NB4 (cell line): ENCODE measurements at regions not wholly inside any gene's neighbourhood (a gene's known extent, or its start where the extent isn't known, plus 50 kb on each side); places are given as distances from the start of the nearest gene placed in this dataset.

ENCODE experiments used
- DNase-seq: peaks from one replicate; pipeline ENCODE4 v3.0.0; 2010; ENCODE audit warnings: low read depth
- H3K4me3 ChIP-seq: one replicate; pipeline ENCODE4 v1.5.1; 2011; ENCODE audit warnings: mild to moderate bottlenecking, low read depth, low read length, moderate library complexity
- MYC ChIP-seq: IDR thresholded peaks from 2 replicates; pipeline ENCODE4 v1.6.1; 2011; ENCODE audit warnings: low read depth, low read length
- POLR2A ChIP-seq: IDR thresholded peaks from 2 replicates; pipeline ENCODE4 v1.6.1; 2011; ENCODE audit warnings: mild to moderate bottlenecking; ENCODE audit not compliant: insufficient read length; ENCODE audit errors: extremely low read depth
- TF ChIP-seq, protein P1 (sequence below): IDR thresholded peaks from one replicate; pipeline ENCODE4 v1.5.1; 2012; ENCODE audit warnings: low read depth, low read length
- TF ChIP-seq, protein P2 (sequence below): IDR thresholded peaks from 2 replicates; pipeline ENCODE4 v1.6.1; 2011; ENCODE audit warnings: low read depth, low read length

DNA sequence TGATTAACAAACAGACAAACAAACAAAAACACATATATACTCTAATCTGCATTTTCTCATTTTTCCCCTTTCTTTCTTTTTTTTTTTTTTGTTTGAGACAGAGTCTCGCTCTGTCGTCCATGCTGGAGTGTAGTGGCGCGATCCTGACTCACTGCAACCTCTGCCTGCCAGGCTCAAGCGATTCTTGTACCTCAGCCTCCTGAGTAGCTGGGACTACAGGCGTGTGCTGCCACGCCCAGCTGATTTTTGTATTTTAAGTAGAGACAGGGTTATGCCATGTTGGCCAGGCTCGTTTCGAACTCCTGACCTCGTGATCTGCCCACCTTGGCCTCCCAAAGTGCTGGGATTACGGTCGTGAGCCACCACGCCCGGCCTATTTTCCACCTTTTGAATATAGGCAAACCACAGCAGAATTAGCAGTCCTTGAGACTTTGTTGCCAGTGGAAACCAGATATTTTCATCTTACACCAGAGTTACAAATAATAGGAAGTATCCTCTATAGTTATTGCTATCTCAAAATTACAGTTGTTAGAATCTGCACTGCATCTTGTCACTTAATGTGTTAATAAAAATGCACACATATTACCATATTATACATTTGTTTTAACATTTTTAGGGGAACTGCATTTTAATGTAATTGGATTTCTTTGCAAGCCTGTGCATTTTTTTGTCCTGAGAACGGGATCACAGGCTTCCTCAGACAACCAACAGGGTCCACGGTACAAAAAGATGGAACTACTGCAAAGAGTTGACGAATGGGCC, 208.2 kb upstream of the ZNF217 start:
- TF ChIP-seq, protein P1, sequence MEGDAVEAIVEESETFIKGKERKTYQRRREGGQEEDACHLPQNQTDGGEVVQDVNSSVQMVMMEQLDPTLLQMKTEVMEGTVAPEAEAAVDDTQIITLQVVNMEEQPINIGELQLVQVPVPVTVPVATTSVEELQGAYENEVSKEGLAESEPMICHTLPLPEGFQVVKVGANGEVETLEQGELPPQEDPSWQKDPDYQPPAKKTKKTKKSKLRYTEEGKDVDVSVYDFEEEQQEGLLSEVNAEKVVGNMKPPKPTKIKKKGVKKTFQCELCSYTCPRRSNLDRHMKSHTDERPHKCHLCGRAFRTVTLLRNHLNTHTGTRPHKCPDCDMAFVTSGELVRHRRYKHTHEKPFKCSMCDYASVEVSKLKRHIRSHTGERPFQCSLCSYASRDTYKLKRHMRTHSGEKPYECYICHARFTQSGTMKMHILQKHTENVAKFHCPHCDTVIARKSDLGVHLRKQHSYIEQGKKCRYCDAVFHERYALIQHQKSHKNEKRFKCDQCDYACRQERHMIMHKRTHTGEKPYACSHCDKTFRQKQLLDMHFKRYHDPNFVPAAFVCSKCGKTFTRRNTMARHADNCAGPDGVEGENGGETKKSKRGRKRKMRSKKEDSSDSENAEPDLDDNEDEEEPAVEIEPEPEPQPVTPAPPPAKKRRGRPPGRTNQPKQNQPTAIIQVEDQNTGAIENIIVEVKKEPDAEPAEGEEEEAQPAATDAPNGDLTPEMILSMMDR: no peak
- TF ChIP-seq POLR2A (no peak), MYC (no peak)
- TF ChIP-seq, protein P2, sequence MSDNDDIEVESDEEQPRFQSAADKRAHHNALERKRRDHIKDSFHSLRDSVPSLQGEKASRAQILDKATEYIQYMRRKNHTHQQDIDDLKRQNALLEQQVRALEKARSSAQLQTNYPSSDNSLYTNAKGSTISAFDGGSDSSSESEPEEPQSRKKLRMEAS: no peak
- H3K4me3 ChIP-seq: no peak overlapping the region
- DNase-seq: no peak

DNA sequence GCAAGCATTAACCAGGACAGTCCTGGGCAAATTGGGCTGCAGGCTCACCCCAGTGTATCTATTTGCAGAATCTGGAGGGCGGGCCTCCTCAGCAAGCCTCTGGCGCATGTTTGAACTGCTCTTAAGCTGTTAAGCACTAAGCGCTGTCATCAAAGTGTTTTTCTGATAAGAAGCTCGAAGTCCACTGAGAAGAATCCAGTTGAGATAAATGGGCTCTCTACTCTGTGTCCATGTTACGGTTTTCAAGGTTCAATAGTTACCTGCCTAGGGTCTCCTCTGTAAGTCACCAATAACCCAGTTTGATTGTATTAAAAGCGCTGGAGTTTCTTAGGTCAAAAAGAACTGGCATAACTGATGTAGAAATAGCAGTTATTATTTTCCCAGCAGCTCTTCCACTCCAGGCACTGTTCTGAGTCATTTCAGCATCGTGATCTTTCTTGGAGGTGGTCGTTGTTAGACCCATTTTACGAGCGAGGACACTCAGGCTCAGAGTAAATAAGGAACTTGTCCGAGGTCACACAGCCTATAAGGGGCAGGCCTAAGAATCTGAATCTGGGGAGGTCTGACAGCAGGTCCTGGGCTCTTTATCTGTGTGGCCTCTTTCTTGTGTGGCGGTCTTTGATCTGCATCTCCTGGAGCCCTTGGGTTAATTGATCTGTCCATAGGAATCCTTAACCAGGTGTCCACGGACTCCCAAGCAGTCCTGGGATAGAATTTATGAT, 207.4 kb upstream of the ZNF217 start:
- peak; percentile 70 for DNase-seq
- no peak overlapping the region for H3K4me3 ChIP-seq
- TF ChIP-seq POLR2A (no peak), MYC (no peak)
- TF ChIP-seq, protein P2: no peak
- TF ChIP-seq, protein P1: no peak

DNA sequence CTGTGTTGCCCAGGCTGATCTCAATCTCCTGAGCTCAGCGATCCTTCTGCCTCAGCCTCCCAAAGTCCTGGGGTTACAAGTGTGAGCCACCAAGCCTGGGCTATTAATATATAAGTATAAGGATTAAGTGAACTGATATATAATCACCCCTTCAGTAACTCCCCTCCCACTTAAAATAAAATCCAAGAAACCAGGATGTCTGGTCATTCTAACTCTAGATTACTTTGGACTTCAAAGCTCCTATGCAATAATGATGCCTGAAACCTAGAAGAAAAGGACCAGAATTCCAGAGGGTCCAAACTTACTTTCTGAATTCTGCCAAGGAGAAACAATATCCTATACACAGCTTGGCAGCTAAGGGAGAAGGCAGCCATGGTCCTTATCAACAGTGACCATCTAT, 206.8 kb upstream of the ZNF217 start:
- TF ChIP-seq, protein P1: no peak
- TF ChIP-seq POLR2A: no peak
- TF ChIP-seq MYC: no peak
- TF ChIP-seq, protein P2: no peak
- no peak for DNase-seq
- H3K4me3 ChIP-seq: no peak overlapping the region

DNA sequence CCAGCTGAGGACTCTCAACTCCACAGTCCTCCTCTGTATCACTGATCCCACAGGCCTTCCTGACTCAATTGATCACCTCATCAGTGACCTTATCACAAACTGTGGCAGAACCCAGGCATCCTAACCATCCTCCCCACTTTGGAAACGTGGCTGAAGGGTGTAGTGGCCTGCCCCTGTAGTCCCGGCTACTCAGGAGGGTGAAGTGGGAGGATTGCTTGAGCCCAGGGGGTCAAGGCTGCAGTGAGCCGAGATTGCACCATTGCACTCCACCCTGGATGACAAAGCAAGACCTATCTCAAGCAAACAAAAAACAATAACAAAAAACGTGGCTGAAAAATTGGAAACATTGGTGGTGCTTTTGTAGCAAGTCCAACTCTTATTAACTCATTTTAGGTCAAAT, 203.4 kb upstream of the ZNF217 start:
- no peak overlapping the region for H3K4me3 ChIP-seq
- no peak for TF ChIP-seq MYC
- TF ChIP-seq, protein P1: no peak
- TF ChIP-seq, protein P2: no peak
- no peak for TF ChIP-seq POLR2A

DNA sequence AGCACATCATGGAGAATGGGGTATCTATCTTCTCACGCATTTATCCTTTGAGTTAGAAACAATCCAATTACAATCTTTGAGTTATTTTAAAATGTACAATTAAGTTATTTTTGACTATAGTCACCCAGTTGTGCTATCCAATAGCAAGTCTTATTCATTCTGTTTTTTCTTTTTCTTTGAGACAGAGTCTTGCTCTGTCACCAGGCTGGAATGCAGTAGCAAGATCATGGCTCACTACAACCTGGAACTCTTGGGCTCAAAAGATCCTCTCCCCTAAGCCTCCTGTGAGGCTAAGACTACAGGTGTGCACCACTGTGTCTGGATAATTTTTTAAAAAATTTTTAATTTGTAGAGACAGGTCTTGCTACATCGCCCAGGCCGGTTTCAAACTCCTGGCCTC, 201.5 kb upstream of the ZNF217 start:
- DNase-seq: no peak
- H3K4me3 ChIP-seq: no peak overlapping the region
- no peak for TF ChIP-seq MYC
- no peak for TF ChIP-seq POLR2A
- TF ChIP-seq, protein P2: no peak
- TF ChIP-seq, protein P1: no peak

More for the DNA sequence above, 203.4 kb upstream of the ZNF217 start:
- no peak for DNase-seq
